ENCODE measurements at regions not wholly inside any gene's neighbourhood (a gene's known extent, or its start where the extent isn't known, plus 50 kb on each side); places are given as distances from the start of the nearest gene placed in this dataset.

- Histone ChIP-seq H4K8ac (ENCODE audit: extremely low read depth, insufficient read depth, low read length) (no peak overlapping the region), H3K27ac (ENCODE audit: low read depth, low read length) (no peak overlapping the region), H4K20me1 (replicated peaks in 1 of 2; ENCODE audit: control insufficient read depth in 1 of 2, insufficient read depth in 2 of 2, low read length in 2 of 2) (no peaks in the 10 kb centered on the region), H2BK15ac (ENCODE audit: low read length) (no peak overlapping the region), H3K36me3 (ENCODE audit: control insufficient read depth in 2 of 4, insufficient read depth in 4 of 4, low read length in 3 of 4) (no peaks in the 10 kb centered on the region), H2BK20ac (ENCODE audit: low read length) (no peak overlapping the region), H3K14ac (ENCODE audit: insufficient read length) (no peak overlapping the region), H3K23me2 (ENCODE audit: low read depth, low read length) (no peaks in the 10 kb centered on the region), H2AK5ac (ENCODE audit: low read depth, low read length) (no peak overlapping the region), H3K23ac (ENCODE audit: insufficient read length) (no peak overlapping the region), H2AFZ (ENCODE audit: low read length) (no peak overlapping the region), H3K4ac (replicated peaks; ENCODE audit: insufficient read length, low read depth, low read length) (no peak overlapping the region), H3K4me3 (ENCODE audit: extremely low read depth in 1 of 4, insufficient read depth in 2 of 4, low read depth in 3 of 4, low read length in 4 of 4) (no peak overlapping the region), H4K5ac (ENCODE audit: insufficient read length, low read depth, low read length) (no peak overlapping the region), H3K56ac (replicated peaks; ENCODE audit: insufficient read length, low read depth, low read length) (no peak overlapping the region), H3K9ac (replicated peaks in 1 of 4; ENCODE audit: extremely low read depth in 1 of 4, low read depth in 3 of 4, low read length in 3 of 4) (no peak overlapping the region), H2BK120ac (replicated peaks; ENCODE audit: low read depth, low read length) (no peak overlapping the region), H3K27me3 (replicated peaks in 1 of 4; ENCODE audit: control insufficient read depth in 3 of 4, extremely low read depth in 1 of 4, insufficient read depth in 3 of 4, low read length in 3 of 4) (no peaks in the 10 kb centered on the region), H3K9me3 (ENCODE audit: insufficient read depth in 2 of 2, low read depth in 1 of 2, low read length in 1 of 2) (no peaks in the 10 kb centered on the region), H3K18ac (ENCODE audit: extremely low read depth, low read length) (no peak overlapping the region), H3K4me1 (replicated peaks in 1 of 4; ENCODE audit: control insufficient read depth in 3 of 4, insufficient read depth in 4 of 4, low read length in 3 of 4) (0 out of 7 replicates have a peak, but pooled peaks cover 0 to 2% (median 0%) of the 10 kb centered on the region in 4 experiments), H3K79me1 (ENCODE audit: low read depth, low read length) (no peaks in the 10 kb centered on the region), H3K79me2 (ENCODE audit: control insufficient read depth in 1 of 2, insufficient read depth in 2 of 2, low read length in 2 of 2) (no peaks in the 10 kb centered on the region), H2BK5ac (ENCODE audit: low read depth, low read length) (no peak overlapping the region), H2BK12ac (ENCODE audit: low read depth, low read length) (no peak overlapping the region), H3K4me2 (ENCODE audit: insufficient read depth in 1 of 2, low read depth in 2 of 2, low read length in 2 of 2) (no peak overlapping the region), H4K91ac (replicated peaks; ENCODE audit: insufficient read length, low read length) (no peak overlapping the region)
- ChIA-PET CTCF (ENCODE audit: partially characterized antibody) (interaction anchor here (0.7 to 2.3 kb wide), 5 partner anchors 10 to 827 kb away, joined by 3 to 10 read pairs (median 4); no protein-coding TSS in a partner anchor), POLR2A (ENCODE audit: partially characterized antibody) (no interaction called here)
- no peak for DNase-seq (ENCODE audit: low read depth in 1 of 2, low spot score in 2 of 2)
- WGBS, 2 experiments (ENCODE audit: extremely low coverage in 1 of 2, insufficient coverage in 1 of 2, insufficient read length in 1 of 2, insufficient replicate concordance in 2 of 2, low coverage in 1 of 2, low lambda C conversion rate in 2 of 2, missing lambda C conversion rate in 1 of 2), result 94% methylated on average over 6 of the region's 6 CpGs; no CpG with 5 or more reads in 1 of the 2 experiments
- no peak for FAIRE-seq
- no peak for TF ChIP-seq KDM5A (IDR thresholded peaks at IDR 0.05; ENCODE audit: low read length)
- no peak for TF ChIP-seq CBX8 (IDR thresholded peaks at IDR 0.05; ENCODE audit: borderline replicate concordance, low read depth, low read length)
- TF ChIP-seq GTF2F1 (IDR thresholded peaks at IDR 0.05; ENCODE audit: borderline replicate concordance, low read depth, low read length), result no peak
- TF ChIP-seq CEBPB (IDR thresholded peaks at IDR 0.05; ENCODE audit: low read depth, low read length), result no peak
- no peak for TF ChIP-seq CBX5 (IDR thresholded peaks at IDR 0.05; ENCODE audit: low read depth, low read length)
- no peak for TF ChIP-seq TEAD4 (IDR thresholded peaks at IDR 0.05; ENCODE audit: low read depth, low read length)
- TF ChIP-seq CHD1 (IDR thresholded peaks at IDR 0.05; ENCODE audit: low read depth, low read length), result no peak
- no peak for TF ChIP-seq SIN3A (conservative IDR thresholded peaks at IDR 0.05 in 1 of 2, IDR thresholded peaks at IDR 0.05 in 1 of 2; ENCODE audit: low read depth in 1 of 2, low read length in 2 of 2)
- TF ChIP-seq, protein P1, sequence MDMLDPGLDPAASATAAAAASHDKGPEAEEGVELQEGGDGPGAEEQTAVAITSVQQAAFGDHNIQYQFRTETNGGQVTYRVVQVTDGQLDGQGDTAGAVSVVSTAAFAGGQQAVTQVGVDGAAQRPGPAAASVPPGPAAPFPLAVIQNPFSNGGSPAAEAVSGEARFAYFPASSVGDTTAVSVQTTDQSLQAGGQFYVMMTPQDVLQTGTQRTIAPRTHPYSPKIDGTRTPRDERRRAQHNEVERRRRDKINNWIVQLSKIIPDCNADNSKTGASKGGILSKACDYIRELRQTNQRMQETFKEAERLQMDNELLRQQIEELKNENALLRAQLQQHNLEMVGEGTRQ (IDR thresholded peaks at IDR 0.05; ENCODE audit: low read length), result no peak
- no peak for TF ChIP-seq CTCF (IDR thresholded peaks at IDR 0.05; ENCODE audit: control extremely low read depth in 1 of 3, insufficient read depth in 1 of 3, low read depth in 1 of 3, low read length in 3 of 3)
Observed at GRCh38 chr11:92897487-92897886, 72.0 kb upstream of the MTNR1B start.
